HG02870 (cell line): ENCODE measurements at regions not wholly inside any gene's neighbourhood (a gene's known extent, or its start where the extent isn't known, plus 50 kb on each side); places are given as distances from the start of the nearest gene placed in this dataset.
A peak's percentile ranks its signal among the peaks of the same experiment; 100 is the strongest.
"Not testable (repeated sequence)": the region's sequence is repeated elsewhere in the genome, so short reads cannot be mapped to it uniquely, and the experiment has no call there.

Experiments
- ATAC-seq: cut with Tn5 transposase; IDR thresholded peaks from one replicate; pipeline ENCODE4 v1.9.1; 2021; ENCODE audit warnings: mild to moderate bottlenecking, moderate library complexity; ENCODE audit not compliant: unreplicated experiment

DNA sequence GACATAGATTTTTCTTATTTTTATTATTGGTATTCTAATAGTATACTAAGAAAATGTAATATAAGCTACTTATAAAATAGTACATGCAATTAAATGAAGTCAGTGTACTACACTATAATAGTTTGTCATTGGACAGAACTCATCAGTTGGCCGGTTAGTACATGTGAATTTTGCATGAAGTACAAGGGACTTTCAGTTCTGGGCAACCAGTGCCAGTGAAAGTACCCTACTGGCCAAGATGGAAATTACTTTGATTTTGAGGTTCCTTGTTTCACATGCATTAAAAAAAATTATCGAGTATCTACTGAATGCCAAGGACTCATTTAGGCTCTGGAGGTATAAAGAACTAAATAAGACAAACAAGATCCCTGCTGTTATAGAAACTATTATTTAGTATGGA is 213.4 kb upstream of the ELL2 start:
- ATAC-seq: no peak

GRCh38 chr5:96173366-96173765 is 211.7 kb upstream of the ELL2 start:
- no peak for ATAC-seq

GRCh38 chr5:96172436-96172835 is 210.8 kb upstream of the ELL2 start:
- no peak for ATAC-seq

DNA sequence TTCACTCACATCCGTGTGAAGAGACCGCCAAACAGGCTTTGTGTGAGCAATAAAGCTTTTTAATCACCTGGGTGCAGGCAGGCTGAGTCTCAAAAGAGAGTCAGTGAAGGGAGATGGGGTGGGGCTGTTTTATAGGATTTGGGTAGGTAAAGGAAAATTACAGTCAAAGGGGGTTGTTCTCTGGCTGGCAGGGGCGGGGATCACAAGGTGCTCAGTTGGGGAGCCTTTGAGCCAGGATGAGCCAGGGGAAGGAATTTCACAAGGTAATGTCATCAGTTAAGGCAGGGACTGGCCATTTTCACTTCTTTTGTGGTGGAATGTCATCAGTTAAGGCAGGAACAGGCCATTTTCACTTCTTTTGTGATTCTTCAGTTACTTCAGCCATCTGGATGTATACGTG is 210.3 kb upstream of the ELL2 start:
- ATAC-seq: not testable (repeated sequence)

GRCh38 chr5:96170481-96171125 is 209.0 kb upstream of the ELL2 start:
- ATAC-seq: not testable (repeated sequence)

DNA sequence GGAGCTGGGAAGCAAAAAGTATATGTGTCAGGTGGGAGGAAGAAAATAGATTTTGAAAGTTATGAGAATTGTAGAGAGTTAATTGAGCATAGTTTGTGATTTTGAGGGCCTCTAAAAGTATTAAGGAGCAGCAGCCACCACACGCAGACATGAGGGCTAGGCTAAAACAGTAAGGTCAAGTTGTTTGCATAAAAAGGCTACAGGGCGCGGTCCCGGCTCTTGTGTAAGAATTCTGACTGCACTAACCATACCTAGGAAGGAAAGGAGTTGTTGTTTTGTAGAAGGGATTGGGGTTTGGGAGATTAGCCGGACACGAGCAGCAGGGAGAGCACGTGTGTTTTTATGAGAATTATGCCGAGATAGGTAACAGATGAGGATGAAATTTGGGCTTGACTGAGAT is 207.2 kb upstream of the ELL2 start:
- not testable (repeated sequence) for ATAC-seq

DNA sequence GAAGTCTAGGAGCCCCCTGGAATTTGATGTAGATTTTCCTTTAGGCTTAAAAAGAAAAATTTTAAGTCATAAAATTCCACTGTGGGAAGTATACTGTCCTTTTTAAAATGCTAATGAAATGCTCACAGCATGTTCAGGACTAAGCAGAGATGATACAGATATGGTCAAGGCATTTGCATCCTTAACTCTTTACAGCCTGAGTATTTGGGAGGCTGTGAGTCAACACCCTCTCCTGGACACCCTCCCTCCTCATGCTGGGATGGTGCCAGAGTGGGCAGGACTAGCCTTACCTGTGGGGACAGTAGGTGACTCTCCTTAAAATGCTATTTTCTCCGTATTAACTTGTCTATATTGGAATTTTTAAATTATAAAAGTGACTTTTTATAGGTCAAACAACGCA is 197.4 kb upstream of the ELL2 start:
- no peak for ATAC-seq

- no peak for ATAC-seq
Observed at GRCh38 chr5:96157841-96158291, 196.2 kb upstream of the ELL2 start.

DNA sequence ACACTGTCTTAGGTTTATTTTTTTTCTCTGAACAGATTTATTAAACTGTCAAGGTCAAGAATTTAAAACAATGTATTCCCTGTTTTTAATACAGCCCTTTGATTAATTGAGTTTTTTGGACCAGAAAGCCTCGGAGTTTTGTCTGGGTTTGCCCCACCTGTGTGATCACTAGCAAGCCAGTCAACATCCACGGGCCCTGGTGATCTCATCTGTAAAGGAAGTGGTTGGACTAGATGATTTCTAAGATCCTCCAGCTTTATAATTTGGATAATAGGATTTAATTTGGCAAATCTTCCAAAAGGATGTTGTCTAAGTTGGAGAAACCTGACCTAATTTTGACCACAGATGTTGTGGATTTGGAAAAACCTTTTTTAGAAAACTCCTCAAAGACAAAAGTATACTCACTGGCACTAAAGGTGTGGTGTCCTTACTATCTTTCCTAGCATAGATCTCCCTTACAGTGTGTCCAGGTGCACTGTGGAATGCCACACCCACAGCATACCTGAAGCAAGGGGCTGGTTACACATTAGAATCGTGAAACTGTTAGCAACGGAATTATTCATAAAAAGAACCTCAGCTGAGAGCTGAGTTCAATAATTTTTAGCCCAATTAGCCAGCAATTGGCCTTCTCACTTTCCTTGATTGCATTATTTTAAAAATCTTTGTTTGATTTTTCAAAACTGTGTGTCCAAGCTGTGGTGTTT is 195.6 kb upstream of the ELL2 start:
- ATAC-seq: no peak

- ATAC-seq: no peak
Observed at GRCh38 chr5:96155147-96155546, 193.5 kb upstream of the ELL2 start.

DNA sequence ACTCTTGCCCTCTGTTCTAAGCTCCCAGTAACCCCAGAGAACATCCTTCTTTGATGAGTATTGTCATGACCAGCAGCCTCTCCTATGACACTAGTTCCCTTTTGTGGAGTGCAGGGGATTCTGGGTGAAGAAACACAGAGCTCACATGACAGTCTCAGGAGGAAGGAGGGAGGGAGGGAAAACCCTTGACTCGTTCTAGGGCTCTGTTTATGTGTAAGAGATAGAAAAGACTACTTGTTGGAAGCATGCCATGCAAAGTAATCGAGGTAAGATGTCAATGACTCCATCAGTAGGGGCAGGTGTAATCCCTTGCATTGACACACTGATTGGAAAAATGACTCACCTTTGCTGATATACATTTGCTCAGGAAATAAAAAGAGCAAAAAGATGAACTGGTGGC is 190.2 kb upstream of the ELL2 start:
- ATAC-seq: no peak

DNA sequence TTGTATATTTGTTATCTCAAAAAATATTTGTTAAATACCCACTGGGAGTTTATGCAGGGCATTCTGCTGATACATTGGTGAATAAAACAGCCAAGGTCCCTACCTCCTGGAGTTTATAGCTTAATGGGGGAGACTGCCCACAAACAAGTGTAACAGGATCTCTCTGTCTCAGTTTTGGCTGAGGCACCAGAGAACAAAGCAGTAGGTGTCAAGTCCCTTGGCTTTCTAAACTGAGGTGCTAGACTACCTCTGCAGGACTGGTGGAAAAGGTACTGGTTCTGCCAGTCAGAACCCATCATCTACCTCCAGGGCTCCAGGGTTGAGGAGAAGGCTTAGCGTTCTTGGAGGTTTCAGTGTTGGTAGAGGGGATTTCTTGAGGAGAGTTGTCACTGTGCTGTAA is 188.4 kb upstream of the ELL2 start:
- ATAC-seq: no peak

GRCh38 chr5:96149546-96149945 is 187.9 kb upstream of the ELL2 start:
- ATAC-seq: no peak

GRCh38 chr5:96149021-96149420 is 187.4 kb upstream of the ELL2 start:
- no peak for ATAC-seq

DNA sequence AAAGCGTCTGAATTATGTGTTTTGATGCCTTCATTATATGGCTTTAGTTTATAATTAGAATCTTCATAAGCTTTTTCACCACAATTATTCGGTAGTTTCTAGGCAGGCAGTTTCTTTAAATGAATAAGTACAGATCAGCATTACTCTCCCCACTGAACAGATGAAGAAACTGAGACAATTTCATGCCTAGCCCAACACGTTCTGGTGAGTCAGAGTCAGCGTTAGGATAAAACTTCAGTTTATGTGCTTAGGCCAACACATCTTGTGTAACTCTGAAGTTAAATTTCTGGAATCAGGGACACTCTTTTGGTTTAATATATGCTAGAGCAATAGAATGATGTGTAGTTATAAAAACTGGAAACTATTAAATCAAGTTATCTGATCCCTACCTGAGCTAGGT is 186.7 kb upstream of the ELL2 start:
- no peak for ATAC-seq

DNA sequence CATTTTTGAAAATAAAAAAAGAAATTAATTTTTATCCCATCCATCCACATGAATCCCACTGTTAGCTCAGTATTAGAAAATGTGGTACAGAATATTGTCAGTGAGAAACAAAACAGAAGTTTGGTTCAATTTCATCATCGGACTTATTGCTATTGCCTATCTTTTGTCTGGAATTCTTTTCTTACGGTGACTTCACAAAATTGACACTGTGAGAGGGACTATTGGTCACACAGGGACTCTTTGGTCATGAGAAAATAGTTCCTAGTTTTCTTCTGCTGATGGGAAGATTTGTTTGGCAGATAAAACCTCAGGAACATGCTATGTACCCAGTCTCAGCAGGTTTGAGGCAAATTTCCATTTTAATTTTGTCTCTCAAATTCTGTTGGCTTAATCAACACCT is 186.2 kb upstream of the ELL2 start:
- ATAC-seq: no peak

DNA sequence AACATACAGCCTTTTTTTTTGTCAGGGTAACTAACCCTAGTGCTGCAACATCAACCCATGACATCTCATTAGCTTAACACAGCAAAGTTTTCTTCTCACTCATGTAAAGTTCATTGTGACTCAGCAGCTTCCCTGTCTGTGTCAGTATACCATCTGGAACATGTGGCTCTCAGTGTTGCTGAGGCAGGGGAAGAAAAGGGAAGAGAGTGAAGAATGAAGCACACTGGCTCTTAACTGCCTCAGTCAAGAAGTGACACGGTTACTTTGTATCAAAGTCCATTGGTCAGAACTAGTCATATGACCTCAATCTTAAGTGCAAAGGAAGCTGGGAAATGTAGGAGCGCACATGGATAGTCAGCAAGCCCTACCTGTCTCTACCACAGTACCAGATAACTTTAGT is 185.0 kb upstream of the ELL2 start:
- ATAC-seq: peak; percentile 93

DNA sequence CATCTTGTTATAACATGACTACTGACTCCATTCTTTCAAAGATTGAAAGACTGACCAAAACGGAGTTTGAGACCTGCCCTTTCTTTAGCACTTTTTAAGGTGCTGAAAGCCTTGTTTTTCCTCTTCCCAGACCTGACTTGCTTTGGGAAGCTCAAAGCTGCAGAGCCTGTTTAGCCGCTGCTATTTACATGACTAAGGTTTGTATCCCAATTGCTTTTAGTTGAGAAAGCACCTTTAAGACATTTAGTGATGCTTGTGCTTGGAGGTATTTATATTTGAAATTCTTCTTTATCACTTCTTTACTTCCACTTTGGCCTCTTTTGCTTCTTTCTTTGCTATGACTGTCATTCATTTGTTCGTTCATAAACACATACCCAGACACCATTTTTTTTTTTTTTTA is 182.6 kb upstream of the ELL2 start:
- ATAC-seq: no peak

- no peak for ATAC-seq
Observed at GRCh38 chr5:96143450-96143849, 181.8 kb upstream of the ELL2 start.

DNA sequence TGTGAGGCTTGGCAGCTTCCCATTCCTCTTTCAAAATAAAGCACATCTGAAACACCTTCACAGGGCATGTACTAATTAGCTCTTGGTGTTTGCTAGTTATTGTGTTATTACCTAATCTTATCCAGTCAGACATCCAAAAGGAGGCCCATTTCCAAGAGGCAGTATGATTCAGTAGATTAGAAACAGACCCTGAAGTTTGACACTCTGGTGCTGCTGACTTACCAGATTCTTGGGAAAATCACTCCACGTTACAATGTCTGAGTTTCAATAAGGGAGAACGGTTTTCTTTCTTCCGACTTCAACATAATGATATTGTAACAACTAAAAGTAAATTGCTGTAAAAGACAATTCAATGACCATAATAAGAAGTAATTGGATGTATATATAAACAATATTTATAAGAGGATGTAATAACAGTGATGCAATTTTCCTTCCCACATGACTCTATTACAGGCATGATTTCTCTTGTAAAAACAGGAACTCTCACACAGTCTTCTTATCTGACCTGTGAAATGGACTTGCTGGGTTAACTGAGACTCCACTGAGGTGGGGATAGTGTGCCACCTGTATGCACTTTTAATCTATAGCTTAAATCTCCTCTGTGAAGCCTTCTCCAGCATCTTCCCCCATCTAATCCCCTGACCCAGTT is 181.3 kb upstream of the ELL2 start:
- ATAC-seq: no peak

DNA sequence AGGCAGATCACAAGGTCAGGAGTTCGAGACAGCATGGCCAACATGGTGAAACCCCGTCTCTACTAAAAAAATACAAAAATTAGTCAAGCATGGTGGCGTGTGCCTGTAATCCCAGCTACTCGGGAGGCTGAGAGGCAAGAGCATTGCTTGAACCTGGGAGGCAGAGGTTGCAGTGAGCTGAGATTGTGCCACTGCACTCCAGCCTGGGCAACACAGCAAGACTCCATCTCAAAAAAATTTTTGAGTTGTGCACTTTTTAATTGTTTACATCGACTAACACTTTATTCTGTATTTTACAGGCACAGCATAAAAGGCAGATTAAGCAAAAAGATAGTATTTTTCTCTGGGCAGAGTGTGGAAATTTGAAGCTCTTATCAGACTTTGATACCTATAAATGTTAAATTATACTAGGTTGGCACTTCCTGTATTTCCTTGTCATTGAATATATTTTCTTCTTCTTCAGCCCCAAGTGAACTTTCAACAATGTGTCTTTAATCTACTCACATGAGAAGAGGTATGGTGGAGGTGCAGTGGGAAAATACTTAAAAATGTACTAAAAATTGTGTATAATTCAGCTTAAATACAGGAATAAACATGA is 180.6 kb upstream of the ELL2 start:
- no peak for ATAC-seq

DNA sequence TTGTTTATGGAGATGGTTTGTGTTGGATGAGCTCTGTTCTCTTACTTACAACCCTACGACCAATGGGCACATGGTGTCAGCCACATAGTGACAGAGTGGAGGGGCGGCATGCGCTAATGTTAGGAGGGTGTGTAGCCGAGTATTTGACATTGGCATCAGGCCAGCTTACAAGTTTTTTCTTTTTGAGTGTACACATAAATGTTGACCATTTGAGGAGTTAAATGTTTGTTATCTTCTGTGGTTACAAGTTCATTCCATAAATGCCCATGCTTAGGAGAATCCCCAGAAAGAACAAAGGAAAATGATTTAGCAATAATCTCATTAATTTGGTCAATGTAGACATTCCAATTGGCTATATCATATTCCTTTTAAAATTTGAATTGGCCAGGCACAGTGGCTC is 180.1 kb upstream of the ELL2 start:
- no peak for ATAC-seq
